IMR-90 (cell line): ENCODE measurements at regions not wholly inside any gene's neighbourhood (a gene's known extent, or its start where the extent isn't known, plus 50 kb on each side); places are given as distances from the start of the nearest gene placed in this dataset.

Source experiments
- ATAC-seq: fragments of 200-7000 bp; cut with Tn5 transposase; 2 replicates; pipeline ENCODE4 v1.9.1; 2020; ENCODE audit warnings: low read depth, mild to moderate bottlenecking, moderate library complexity
- BruUV-seq: library from RNA; stranded (reverse); fragments of 400-500 nt; replicated peaks from 2 replicates; lab custom pipeline; 2021; lab: Mats Ljungman, UMichigan
- CTCF ChIA-PET: fragments of 300-600 bp; formaldehyde crosslinking; extraction: SDS; loops from one replicate; lab custom pipeline; 2021; ENCODE audit warnings: antibody characterized with exemption; lab: Yijun Ruan, JAX
- POLR2A ChIA-PET: fragments of 300-600 bp; sonication (Branson Sonifier 250); formaldehyde crosslinking; loops from one replicate; lab custom pipeline; 2022; ENCODE audit warnings: antibody characterized with exemption; ENCODE audit not compliant: unreplicated experiment; lab: Charles Lee
- DNase-seq: peaks from one replicate; pipeline ENCODE4 v3.0.0; 2013
- H2AFZ ChIP-seq: replicated peaks from 2 replicates; pipeline ENCODE3; 2013; ENCODE audit warnings: low read length, mild to moderate bottlenecking; ENCODE audit not compliant: poor library complexity
- H2AK5ac ChIP-seq: 2 replicates; pipeline ENCODE4 v1.6.1; 2013; ENCODE audit warnings: low read depth, low read length, inconsistent platforms
- H2AK9ac ChIP-seq: replicated peaks from 2 replicates; pipeline ENCODE3; 2013; ENCODE audit warnings: mild to moderate bottlenecking, low read depth, low read length, moderate library complexity; ENCODE audit not compliant: poor library complexity
- H2BK120ac ChIP-seq: 2 replicates; pipeline ENCODE4 v1.6.1; 2013; ENCODE audit warnings: low read depth, low read length, inconsistent platforms
- H2BK15ac ChIP-seq: 3 replicates; pipeline ENCODE4 v1.6.1; 2013; ENCODE audit warnings: low read depth, low read length, inconsistent platforms
- H2BK20ac ChIP-seq: 2 replicates; pipeline ENCODE4 v1.6.1; 2013; ENCODE audit warnings: low read depth, mild to moderate bottlenecking, inconsistent platforms, low read length, moderate library complexity
- H2BK5ac ChIP-seq: 2 replicates; pipeline ENCODE4 v1.6.1; 2013; ENCODE audit warnings: mild to moderate bottlenecking, low read depth, low read length, inconsistent platforms; ENCODE audit not compliant: poor library complexity, severe bottlenecking
- H3K14ac ChIP-seq: replicated peaks from 2 replicates; pipeline ENCODE4 v1.6.1; 2013; ENCODE audit warnings: low read depth, low read length, inconsistent platforms
- H3K18ac ChIP-seq: 2 replicates; pipeline ENCODE4 v1.6.1; 2013; ENCODE audit warnings: low read depth, low read length, control low read depth
- H3K23ac ChIP-seq: 2 replicates; pipeline ENCODE4 v1.6.1; 2013; ENCODE audit warnings: low read depth, low read length, inconsistent platforms
- H3K27ac ChIP-seq: 2 replicates; pipeline ENCODE4 v1.5.1; 2013; ENCODE audit warnings: mild to moderate bottlenecking, control low read depth, low read length; ENCODE audit not compliant: insufficient read depth
- H3K27me3 ChIP-seq: 2 replicates; pipeline ENCODE4 v1.6.1; 2013; ENCODE audit warnings: low read length; ENCODE audit not compliant: control insufficient read depth, insufficient read depth
- H3K36me3 ChIP-seq: 2 replicates; pipeline ENCODE4 v1.6.1; 2013; ENCODE audit warnings: low read length, mixed read lengths; ENCODE audit not compliant: control insufficient read depth, insufficient read depth
- H3K4ac ChIP-seq: 2 replicates; pipeline ENCODE4 v1.6.1; 2013; ENCODE audit warnings: low read depth, low read length, inconsistent platforms
- H3K4me1 ChIP-seq: 2 replicates; pipeline ENCODE4 v1.6.1; 2013; ENCODE audit warnings: low read length, mixed read lengths; ENCODE audit not compliant: control insufficient read depth, insufficient read depth
- H3K4me2 ChIP-seq: 2 replicates; pipeline ENCODE4 v1.6.1; 2013; ENCODE audit warnings: low read depth, mild to moderate bottlenecking, control low read depth, low read length, moderate library complexity
- H3K4me3 ChIP-seq: 2 replicates; pipeline ENCODE4 v1.5.1; 2013; ENCODE audit warnings: low read depth, mild to moderate bottlenecking, control low read depth, low read length, moderate library complexity; ENCODE audit not compliant: insufficient read depth
- H3K56ac ChIP-seq: 2 replicates; pipeline ENCODE4 v1.6.1; 2013; ENCODE audit warnings: low read length, inconsistent platforms; ENCODE audit not compliant: insufficient read depth; ENCODE audit errors: extremely low read depth
- H3K79me1 ChIP-seq, 2 experiments: 2 replicates each; pipeline ENCODE4 v1.6.1; 2013; ENCODE audit warnings: low read length in 2 of 2, inconsistent platforms in 1 of 2, low read depth in 1 of 2
- H3K9ac ChIP-seq: 2 replicates; pipeline ENCODE4 v1.6.1; 2013; ENCODE audit warnings: low read depth, low read length, control low read depth
- H3K9me1 ChIP-seq: 2 replicates; pipeline ENCODE4 v1.6.1; 2013; ENCODE audit warnings: low read length, inconsistent platforms; ENCODE audit not compliant: insufficient read depth
- H3K9me3 ChIP-seq: 2 replicates; pipeline ENCODE4 v1.6.1; 2013; ENCODE audit warnings: low read length; ENCODE audit not compliant: control insufficient read depth, insufficient read depth
- H4K20me1 ChIP-seq: 2 replicates; pipeline ENCODE4 v1.6.1; 2013; ENCODE audit warnings: low read length, inconsistent platforms; ENCODE audit not compliant: insufficient read depth
- H4K5ac ChIP-seq: 2 replicates; pipeline ENCODE4 v1.6.1; 2013; ENCODE audit warnings: mild to moderate bottlenecking, low read depth, low read length, control low read depth
- H4K8ac ChIP-seq, 2 experiments: 2 replicates each; pipeline ENCODE4 v1.6.1; 2013; ENCODE audit warnings: low read depth in 2 of 2, low read length in 2 of 2, control low read depth in 1 of 2, inconsistent platforms in 1 of 2
- H4K91ac ChIP-seq: 2 replicates; pipeline ENCODE4 v1.6.1; 2013; ENCODE audit warnings: low read depth, low read length, inconsistent platforms; ENCODE audit not compliant: insufficient read depth
- BHLHE40 ChIP-seq: fragments of 150-350 bp; IDR thresholded peaks from 2 replicates; pipeline ENCODE4 v1.6.1; 2016; ENCODE audit warnings: mild to moderate bottlenecking, low read depth, low read length
- CEBPB ChIP-seq: IDR thresholded peaks from 2 replicates; pipeline ENCODE4 v1.6.1; 2012; ENCODE audit warnings: low read depth, low read length, improper control_type of control experiment
- CHD1 ChIP-seq: IDR thresholded peaks from 2 replicates; pipeline ENCODE4 v1.6.1; 2012; ENCODE audit warnings: low read depth, low read length, improper control_type of control experiment
- ELK1 ChIP-seq: fragments of 150-350 bp; IDR thresholded peaks from 2 replicates; pipeline ENCODE4 v1.6.1; 2016; ENCODE audit warnings: low read depth, mild to moderate bottlenecking, low read length, moderate library complexity, borderline replicate concordance
- FOS ChIP-seq: fragments of 150-350 bp; IDR thresholded peaks from 2 replicates; pipeline ENCODE4 v1.6.1; 2016; ENCODE audit warnings: low read depth, low read length
- MAZ ChIP-seq: IDR thresholded peaks from 2 replicates; pipeline ENCODE4 v1.6.1; 2012; ENCODE audit warnings: low read depth, mild to moderate bottlenecking, low read length, improper control_type of control experiment, moderate library complexity, borderline replicate concordance
- MXI1 ChIP-seq: IDR thresholded peaks from 2 replicates; pipeline ENCODE4 v1.6.1; 2012; ENCODE audit warnings: low read depth, mild to moderate bottlenecking, low read length, moderate library complexity, borderline replicate concordance
- NFE2L2 ChIP-seq: fragments of 150-350 bp; IDR thresholded peaks from 2 replicates; pipeline ENCODE4 v1.6.1; 2016; ENCODE audit warnings: low read depth, mild to moderate bottlenecking, low read length
- POLR2A ChIP-seq: IDR thresholded peaks from 2 replicates; pipeline ENCODE4 v1.6.1; 2012; ENCODE audit warnings: mild to moderate bottlenecking, low read depth, low read length
- SMC3 ChIP-seq: fragments of 150-350 bp; IDR thresholded peaks from 2 replicates; pipeline ENCODE4 v1.6.1; 2016; ENCODE audit warnings: low read depth, mild to moderate bottlenecking, antibody characterized with exemption, low read length, moderate library complexity
- WGBS, 2 experiments: methylation state at CpG; one replicate each; pipeline versions ENCODE4 v1.1.5 to v1.1.7; 2013; ENCODE audit warnings: missing lambda C conversion rate in 2 of 2; ENCODE audit not compliant: insufficient read length in 1 of 2; ENCODE audit errors: extremely low coverage in 2 of 2; 5-methylcytosine and 5-hydroxymethylcytosine counted together
- dilution Hi-C: fragments of 300-500 bp; cut with HindIII; formaldehyde crosslinking; loops from one replicate; pipeline ENCODE4 v1.14.3; 2018; ENCODE audit warnings: low sequenced_read_pairs; ENCODE audit not compliant: unreplicated experiment
- in situ Hi-C: fragments of 300-500 bp; cut with MboI; formaldehyde crosslinking; loops from 3 replicates; pipeline ENCODE4 v1.14.3; 2019; ENCODE audit warnings: low sequenced_read_pairs, inconsistent platforms, mixed read lengths
- intact Hi-C: fragments of 100-400 bp; cut with micrococcal nuclease; formaldehyde crosslinking; loops from 2 replicates; pipeline ENCODE4 v1.10.0; 2022
- TF ChIP-seq, protein P1 (sequence below): fragments of 150-350 bp; IDR thresholded peaks from 2 replicates; pipeline ENCODE4 v1.6.1; 2017; ENCODE audit warnings: mild to moderate bottlenecking, antibody characterized with exemption, low read length, low read depth
- TF ChIP-seq, protein P2 (sequence below): conservative IDR thresholded peaks from 2 replicates; pipeline ENCODE4 v1.5.1; 2012; ENCODE audit warnings: mild to moderate bottlenecking, low read depth, low read length, improper control_type of control experiment

GRCh38 chr20:40786336-40786735 lies 97.3 kb upstream of the MAFB start:
- no peak overlapping the region for H4K8ac ChIP-seq
- H4K20me1 ChIP-seq, result no peaks in the 10 kb centered on the region
- no peaks in the 10 kb centered on the region for H3K36me3 ChIP-seq
- no peak overlapping the region for H2BK20ac ChIP-seq
- H3K4me1 ChIP-seq, result no peaks in the 10 kb centered on the region
- no TSS peak for BruUV-seq
- no peak overlapping the region for H3K23ac ChIP-seq
- 60% methylated on average over 3 of the region's 11 CpGs; no CpG with 5 or more reads in 1 of the 2 experiments for WGBS, 2 experiments
- ATAC-seq (no peak), DNase-seq (no peak)
- H3K9me1 ChIP-seq, result no peaks in the 10 kb centered on the region; the same call in 1 of the 2 replicates
- H2AK9ac ChIP-seq, result no peak overlapping the region
- no peaks in the 10 kb centered on the region for H3K9me3 ChIP-seq
- H3K56ac ChIP-seq, result no peak overlapping the region
- no peaks in the 10 kb centered on the region for H3K79me1 ChIP-seq
- H3K9ac ChIP-seq, result no peak overlapping the region
- no peak overlapping the region for H3K27ac ChIP-seq
- intact Hi-C loops, result no loop called here
- TF ChIP-seq CHD1, result no peak
- TF ChIP-seq FOS, result no peak
- TF ChIP-seq MAZ, result no peak
- TF ChIP-seq, protein P1, sequence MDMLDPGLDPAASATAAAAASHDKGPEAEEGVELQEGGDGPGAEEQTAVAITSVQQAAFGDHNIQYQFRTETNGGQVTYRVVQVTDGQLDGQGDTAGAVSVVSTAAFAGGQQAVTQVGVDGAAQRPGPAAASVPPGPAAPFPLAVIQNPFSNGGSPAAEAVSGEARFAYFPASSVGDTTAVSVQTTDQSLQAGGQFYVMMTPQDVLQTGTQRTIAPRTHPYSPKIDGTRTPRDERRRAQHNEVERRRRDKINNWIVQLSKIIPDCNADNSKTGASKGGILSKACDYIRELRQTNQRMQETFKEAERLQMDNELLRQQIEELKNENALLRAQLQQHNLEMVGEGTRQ, result no peak
- TF ChIP-seq SMC3, result no peak
- no peak for TF ChIP-seq ELK1
- TF ChIP-seq NFE2L2, result no peak
- TF ChIP-seq POLR2A, result no peak
- no peak for TF ChIP-seq MXI1
- no peak for TF ChIP-seq CEBPB
- TF ChIP-seq BHLHE40, result no peak
- TF ChIP-seq, protein P2, sequence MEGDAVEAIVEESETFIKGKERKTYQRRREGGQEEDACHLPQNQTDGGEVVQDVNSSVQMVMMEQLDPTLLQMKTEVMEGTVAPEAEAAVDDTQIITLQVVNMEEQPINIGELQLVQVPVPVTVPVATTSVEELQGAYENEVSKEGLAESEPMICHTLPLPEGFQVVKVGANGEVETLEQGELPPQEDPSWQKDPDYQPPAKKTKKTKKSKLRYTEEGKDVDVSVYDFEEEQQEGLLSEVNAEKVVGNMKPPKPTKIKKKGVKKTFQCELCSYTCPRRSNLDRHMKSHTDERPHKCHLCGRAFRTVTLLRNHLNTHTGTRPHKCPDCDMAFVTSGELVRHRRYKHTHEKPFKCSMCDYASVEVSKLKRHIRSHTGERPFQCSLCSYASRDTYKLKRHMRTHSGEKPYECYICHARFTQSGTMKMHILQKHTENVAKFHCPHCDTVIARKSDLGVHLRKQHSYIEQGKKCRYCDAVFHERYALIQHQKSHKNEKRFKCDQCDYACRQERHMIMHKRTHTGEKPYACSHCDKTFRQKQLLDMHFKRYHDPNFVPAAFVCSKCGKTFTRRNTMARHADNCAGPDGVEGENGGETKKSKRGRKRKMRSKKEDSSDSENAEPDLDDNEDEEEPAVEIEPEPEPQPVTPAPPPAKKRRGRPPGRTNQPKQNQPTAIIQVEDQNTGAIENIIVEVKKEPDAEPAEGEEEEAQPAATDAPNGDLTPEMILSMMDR, result no peak
- H2AK5ac ChIP-seq, result no peak overlapping the region
- no peak overlapping the region for H3K4ac ChIP-seq
- H3K4me2 ChIP-seq, result no peak overlapping the region
- H2AFZ ChIP-seq, result no peak overlapping the region
- H2BK15ac ChIP-seq, result no peak overlapping the region
- in situ Hi-C loops, result no loop called here
- no peak overlapping the region for H2BK120ac ChIP-seq
- CTCF ChIA-PET, result no interaction called here
- H4K91ac ChIP-seq, result no peak overlapping the region
- H2BK5ac ChIP-seq, result no peak overlapping the region
- no peak overlapping the region for H3K18ac ChIP-seq
- no peak overlapping the region for H3K14ac ChIP-seq
- H3K27me3 ChIP-seq, result 0 out of 2 replicates have a peak, but pooled peaks cover 2% of the 10 kb centered on the region
- POLR2A ChIA-PET, result no interaction called here
- no peak overlapping the region for H4K5ac ChIP-seq
- no peak overlapping the region for H3K4me3 ChIP-seq
- dilution Hi-C loops, result no loop called here
